Activated CD8-positive, alpha-beta memory T cell treated with anti-CD3 and anti-CD28 coated beads, Interleukin-2, amount 50 U/mL, for 1 hour (primary cell): ENCODE measurements at regions not wholly inside any gene's neighbourhood (a gene's known extent, or its start where the extent isn't known, plus 50 kb on each side); places are given as distances from the start of the nearest gene placed in this dataset.

Experiments
- DNase-seq: peaks from one replicate; pipeline ENCODE4 v3.0.0-alpha.2; 2020; ENCODE audit errors: extremely low read depth

DNA sequence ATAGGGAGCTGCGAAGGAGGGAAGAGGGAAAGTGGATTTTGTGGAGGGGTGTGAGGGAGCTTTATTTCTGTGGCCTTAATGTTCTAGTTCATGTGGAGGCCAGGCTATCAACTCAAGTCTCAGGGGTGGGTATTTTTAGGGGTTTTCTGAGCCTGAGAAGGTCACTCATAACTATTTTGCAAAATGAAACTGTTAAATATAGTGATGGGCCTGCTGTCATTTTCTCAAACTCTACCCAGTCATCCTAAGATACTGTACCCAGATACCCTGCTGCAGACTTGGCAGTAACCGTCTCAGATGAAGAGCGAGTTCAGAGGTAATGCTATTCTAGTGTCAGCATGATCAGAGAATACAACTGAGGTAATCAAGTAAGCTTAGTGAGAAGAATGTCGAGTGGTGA is 545.0 kb upstream of the TBL1XR1 start:
- no peak for DNase-seq

DNA sequence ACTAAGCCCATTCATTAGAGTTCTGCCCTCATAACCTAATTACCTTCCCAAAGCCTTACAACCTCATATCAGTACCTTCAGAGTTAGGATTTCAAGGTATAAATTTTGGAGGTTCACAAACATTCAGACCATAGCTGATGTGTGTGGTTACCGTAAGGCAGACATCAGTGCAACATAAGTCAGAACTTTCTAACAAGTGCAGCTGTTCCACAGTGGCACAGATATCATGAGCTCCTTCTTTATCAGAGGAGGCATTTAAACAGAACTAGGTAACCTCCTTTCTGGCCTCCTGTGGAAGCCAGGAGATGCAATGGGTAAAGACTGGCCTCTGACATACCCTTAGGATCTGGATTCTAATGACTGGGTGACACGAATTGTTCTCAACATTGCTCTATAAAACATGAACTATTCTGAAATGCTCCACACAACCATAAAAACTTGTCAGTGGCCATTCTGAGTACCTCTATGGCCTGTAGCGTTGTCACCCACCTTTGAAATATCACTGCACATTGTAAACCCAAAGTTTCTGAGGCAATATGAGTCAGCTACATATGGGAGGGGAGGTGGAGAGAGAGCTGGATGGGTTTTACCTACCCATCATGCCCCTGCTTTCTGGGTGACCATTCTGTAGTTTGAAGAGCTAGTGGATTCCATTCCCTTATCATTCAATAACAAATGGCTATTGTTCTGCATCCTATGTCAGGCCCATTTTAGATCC is 546.0 kb upstream of the TBL1XR1 start:
- no peak for DNase-seq

DNA sequence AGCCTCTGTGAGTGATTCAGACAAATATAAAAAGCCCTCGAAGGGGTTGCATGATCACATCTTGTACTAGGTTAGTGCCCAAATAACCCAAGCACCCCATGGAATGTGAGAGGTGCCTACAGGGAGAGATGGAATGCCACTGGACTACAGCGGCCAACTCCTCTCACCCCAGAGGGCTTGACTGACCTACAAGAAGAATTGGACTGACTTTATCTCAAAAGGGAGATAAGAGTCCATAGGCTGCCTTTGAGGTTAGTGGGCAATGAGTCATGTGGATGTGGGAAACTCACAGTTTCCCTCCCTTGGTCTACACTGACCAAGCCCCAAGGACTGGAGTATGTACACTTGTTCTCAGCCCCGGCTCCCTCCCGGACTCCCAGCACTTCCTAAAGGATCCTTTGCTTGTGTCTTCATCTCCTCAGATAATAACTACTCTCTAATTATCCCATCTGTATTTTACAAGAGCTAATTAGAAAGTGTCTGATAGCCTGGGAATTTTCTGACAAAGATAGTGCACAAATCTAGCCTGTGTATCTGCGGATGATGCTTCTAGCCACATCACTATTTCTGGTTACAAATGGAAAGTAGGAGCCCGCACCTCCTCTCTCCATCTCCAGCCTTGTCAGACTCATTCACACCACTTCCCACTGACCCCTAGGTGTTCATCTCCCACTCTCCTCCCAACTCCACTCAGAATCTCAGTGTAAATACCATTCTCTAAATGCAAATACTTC is 547.8 kb upstream of the TBL1XR1 start:
- no peak for DNase-seq

DNA sequence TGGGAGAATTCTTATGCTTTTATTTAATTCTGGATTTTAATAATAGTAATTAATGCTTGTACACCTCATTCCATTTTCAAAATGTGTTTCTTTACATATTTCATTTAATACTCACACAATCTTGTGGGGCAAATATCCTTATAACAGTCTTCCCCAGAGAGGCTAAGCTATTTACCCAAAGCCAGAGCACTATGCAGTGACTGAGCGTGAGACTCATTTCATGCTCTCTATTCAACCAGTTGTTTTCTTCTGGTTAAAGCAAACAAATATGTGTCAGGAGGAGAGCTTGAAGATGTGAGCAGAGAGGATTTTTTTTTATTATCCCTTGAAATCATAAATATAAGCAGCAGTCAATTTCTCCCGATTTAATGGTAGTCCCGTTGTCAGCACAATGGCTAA is 548.3 kb upstream of the TBL1XR1 start:
- DNase-seq: no peak

DNA sequence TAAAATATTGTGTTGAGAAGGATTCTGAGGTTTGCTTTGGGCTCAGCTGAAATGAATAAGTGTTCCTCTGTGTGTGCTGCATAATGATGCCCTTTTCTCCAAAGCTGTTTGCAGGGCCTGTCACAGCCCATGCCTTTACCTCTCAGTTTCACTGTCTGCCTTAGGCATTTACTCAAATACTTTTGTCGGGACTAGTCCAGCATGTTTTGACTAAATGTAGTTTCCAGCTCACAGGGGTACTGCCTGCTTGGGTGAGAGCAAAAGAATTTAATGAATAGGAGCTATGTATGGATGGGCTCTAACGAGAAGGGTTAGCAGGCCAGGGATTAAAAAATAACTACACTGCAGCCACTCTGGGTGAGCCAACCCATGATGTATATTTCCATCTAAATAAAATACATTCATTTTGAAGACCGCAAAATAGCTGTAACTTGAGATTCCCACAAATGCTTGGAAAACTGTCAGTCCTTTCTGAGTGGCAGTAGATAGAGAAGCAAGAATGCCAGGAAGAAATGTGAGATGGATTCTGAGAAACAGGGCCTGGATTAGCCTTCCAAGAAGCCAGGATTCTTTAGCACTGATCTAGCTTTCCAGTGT is 549.2 kb upstream of the TBL1XR1 start:
- no peak for DNase-seq

DNA sequence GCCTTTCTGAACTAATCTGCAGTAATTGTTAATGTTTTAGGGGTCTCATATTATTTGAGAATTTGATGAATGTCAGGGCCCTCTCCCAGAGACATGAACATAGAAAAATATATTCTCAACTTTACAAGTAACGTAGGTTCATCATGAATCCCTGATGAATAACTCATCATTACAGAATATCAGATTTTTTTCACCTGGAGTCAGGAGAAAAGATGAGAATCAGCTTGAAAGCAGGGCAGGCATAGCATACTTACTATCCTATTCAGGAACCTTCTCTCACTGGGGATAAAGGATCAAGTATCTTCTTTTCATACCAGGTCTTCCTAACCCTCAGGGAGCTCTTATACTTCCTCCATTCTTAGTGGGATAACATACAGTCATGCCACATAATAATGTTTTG is 552.6 kb upstream of the TBL1XR1 start:
- no peak for DNase-seq

DNA sequence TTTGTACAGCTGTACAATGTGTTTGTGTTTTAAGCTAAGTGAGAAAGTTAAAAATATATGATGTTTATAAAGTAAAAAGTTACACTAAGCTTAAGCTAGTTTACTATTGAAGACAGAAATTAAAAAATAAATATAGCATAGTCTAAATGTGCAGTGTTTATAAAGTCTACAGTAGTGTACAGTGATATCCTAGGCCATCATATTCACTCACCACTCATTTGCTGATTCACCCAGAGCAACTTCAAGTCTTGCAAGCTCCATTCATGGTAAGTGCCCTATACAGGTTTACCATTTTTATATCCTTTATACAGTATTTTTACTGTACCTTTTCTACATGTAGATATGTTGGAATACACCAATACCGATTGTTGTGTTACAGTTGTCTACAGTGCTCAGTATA is 553.2 kb upstream of the TBL1XR1 start:
- no peak for DNase-seq

DNA sequence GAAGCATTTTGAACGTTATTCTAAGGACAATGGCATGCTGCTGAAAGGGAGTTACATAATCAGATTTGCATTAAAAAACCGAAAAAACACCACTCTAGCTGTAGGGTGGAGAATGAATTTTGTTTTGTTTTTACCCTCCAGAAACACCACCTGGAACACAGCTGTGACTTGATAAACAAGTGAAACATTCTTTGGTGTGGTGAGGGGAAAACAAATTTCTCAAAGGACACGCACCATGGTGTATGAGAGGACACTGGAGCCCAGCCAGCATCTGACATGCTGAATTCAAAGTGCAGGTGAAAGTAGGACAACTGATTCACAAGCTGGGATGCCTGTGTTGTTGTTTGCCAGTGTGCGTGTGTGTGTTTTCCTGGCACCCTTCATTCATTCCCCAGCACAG is 554.5 kb upstream of the TBL1XR1 start:
- DNase-seq: no peak

DNA sequence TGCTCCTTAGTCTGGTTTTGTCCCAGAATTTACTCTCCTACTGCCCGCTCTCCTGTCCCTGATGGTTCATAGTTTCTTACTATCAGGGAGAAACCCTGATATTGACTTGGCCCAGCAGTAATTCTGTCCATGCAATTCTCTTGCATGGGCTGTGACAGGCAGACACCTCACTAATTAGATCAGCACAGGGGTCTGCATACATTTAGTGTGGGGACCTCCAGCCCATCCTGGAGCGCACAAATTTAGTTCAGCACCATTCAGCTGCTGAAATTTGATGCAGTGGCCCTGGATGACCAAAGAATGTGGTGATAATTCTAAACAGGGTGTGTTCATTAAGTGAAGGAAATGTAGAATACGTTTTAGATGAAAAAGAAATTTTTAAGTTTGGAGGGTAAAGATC is 555.5 kb upstream of the TBL1XR1 start:
- DNase-seq: no peak

DNA sequence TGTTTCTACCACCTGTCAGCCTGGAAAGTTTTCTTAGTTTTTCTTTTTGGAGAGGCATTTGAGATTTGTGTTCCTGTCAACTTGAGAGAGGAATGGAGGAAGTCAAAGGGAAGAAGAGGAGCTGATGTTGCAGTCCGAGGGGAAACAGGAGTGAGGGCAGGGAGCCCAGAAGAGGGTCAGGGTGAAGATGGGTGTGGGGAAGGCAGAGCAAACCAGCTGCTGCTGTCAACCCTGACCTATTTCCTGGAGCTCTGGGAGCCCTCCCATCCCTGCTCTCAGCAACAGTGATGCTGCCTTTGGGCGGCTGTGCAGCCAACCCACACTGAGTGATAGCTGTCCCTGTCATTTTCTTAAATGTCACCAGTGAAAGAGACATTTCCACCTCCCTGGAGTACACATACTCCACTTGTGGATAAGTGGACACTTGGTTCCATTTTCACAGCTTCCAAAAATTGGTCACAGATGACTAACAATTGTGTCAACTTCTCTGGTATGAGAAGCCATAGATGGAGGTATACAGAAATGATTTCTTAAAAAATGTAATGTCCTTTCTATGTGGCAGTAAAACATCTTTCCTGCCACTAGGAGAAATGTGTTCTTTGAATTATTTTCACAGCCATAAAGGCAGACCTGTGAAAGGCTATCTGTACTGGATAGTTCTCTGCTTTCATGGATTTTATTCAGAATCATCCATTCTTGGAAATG is 556.3 kb upstream of the TBL1XR1 start:
- no peak for DNase-seq

DNA sequence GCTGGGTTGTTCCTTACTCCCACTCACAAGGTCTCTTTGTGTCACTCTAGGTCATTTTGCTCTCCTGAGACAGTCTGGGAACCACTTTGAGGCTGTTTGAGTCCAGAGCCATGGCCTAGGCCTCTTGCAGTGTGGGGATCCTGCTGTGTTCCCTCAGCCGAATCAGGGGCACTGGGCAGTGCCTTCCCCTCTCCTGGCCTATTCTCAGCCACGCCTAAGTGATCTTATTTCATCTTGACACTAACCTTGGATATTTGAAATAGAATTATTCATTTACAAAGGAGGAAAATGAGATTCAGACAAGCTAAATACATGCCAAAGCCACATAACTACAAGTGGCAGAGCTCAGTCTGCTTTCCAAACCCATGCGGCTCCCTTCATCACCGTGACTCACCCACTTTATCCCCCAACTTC is 557.2 kb upstream of the TBL1XR1 start:
- no peak for DNase-seq

DNA sequence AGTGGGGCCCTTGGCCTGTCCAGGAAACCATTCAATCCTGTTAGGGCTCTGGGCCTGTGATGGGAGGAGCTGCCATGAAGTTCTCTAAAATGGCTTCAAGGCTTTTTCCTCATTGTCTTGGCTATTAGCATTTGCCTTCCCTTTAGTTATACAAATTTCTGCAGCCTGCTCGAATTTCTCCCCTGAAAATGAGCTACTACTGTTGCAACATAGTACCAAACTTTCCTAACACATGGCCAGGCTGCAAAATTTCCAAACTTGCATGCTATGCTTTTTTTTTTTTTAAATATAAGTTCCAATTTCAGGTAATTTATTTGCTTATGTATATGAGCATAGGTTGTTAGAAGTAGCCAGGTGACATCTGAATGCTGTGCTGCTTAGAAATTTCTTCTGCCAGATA is 560.8 kb upstream of the TBL1XR1 start:
- no peak for DNase-seq

DNA sequence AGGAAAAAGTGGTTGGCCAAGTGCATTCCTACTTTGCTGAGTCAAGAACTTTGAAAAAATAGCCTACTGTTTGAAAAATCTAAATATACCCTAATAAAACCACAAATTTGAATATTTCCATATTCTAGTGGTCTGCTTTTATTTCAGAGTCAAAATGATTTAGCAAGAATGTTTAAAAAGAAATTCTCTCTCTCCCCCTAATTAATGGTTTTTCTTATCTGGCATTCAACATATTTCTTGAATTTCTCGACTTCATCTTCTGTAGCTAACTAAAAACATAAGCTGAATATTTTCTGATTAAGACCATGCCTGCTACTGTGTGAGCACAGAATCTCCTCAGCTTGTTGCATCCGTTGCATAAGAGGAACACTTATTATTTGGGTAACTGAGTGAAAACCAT is 563.5 kb upstream of the TBL1XR1 start:
- DNase-seq: no peak

DNA sequence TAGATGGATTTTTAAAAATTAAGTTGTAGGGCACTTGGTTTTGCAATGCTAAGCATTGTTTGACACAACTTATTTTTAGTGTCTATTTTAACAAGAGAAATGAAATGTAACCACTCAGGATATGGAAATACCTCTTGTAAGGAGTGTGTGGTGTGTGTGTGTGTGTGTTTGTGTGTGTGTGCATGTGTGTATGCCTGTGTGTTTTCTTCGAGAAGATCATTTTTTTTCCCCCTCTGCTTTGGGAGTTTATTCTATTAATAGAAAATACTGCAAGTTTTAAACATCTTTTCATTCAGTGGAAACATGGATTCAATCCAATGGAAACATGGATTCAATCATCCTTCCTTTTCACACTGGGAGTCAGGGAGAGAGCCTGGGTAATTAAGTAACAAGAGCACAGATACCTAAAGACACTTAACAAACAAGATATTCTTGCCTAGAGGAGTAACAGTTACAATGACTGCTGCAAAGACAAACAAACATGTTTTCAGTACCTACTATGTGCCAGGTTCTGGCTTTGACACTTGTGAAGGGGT is 567.2 kb upstream of the TBL1XR1 start:
- DNase-seq: no peak

DNA sequence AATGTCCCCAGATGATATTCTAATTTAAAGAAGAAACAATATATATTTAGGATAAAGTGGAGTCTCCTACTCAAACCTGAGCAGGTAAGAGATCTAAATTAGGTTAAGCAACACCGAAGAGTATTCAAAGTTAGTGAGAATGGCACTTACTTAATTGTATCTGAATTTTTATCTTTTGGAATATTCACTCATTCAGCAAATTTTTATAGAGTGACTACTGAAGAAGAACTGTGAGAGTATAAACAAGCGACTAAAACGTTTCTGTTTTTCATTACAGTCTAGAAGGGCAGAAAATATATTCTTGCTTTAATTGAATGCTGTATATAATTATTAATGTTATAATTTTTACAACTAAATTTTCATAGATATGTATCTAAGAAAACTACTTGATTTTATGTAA is 567.7 kb upstream of the TBL1XR1 start:
- DNase-seq: no peak

DNA sequence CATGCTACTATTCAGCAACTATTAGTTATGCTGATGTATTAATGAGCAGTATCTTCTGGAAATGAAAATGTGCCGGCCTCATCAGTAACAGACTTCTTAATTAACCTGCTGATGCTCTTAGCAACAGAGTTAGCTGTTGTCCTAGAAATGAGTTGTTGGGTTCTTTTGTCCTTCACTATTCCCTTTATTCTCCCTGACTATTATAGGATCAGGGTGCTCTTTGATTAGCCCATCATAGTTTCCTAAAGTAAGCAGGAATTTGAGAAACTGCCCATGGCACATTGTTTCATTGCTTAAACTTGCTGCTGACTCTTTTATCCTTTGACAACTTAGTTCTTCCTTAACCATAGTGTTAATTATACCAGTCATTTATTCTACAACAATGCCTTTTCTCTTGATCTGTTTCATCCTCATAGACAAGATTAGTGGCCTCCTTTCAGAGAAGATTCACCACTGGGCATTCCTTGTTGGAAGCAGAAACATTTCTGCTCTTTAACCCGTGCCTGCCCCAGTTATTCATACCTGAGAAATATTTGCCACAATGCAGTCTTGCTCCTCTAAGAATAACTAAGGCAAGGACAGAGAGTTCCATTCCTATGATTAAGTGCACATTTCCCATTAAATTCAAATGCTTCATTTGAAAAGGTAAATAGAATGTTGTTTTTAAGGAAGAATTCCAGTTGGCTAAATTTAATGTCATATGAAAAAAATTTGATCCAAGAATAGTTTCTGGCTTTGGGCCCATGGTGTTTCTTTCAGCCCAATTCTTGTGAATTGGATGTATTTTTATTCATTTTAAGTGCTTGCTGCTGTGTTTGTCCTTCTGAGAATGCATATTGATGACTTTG is 573.3 kb upstream of the TBL1XR1 start:
- no peak for DNase-seq

DNA sequence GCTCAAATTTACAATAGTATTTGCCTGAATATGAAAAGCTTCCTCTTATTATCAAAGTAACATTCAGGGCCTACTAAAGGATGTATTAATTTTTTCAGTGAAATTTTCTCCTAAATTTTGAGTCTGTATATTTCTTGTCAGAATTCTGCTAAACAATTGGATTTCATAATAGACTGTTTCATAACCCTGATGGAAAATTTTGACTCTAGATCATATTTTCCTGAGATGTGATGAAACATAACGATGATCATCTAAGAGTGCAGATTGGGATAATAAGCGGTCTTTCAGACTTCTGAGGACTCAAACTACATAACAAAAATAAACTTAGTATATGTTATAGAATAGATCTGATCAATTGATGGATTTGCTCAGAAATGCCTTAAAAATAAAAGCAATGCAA is 574.5 kb upstream of the TBL1XR1 start:
- no peak for DNase-seq

DNA sequence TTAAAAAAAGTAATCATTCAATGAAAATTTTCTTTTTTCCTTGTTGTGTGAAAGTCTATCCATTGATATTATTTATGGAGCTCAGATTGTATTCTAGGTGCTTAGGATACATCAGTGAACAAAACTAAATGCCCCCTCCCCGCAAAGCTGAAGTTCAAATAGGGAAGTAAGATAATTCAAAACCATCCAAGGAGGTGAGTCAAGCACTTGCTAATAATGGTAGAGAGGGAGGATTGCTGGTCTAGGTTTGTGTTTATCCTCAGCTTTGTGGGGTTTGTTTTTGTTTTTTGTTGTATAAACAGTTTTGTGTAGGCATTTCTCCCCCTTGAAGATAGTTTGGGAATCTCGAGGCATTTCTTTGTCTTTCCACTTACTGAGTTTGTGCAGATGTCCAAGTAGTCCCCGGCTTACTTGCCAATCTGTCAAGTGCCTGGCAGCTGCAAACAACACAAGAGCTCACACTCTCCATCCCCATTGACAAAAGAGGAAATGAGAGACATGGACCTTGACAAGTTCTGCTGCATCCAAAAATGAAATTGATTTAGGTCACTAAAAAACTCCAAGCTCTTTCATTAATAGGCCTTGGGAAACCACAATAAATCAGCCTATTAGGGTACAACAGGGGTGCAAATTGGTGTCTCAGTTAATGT is 575.8 kb upstream of the TBL1XR1 start:
- no peak for DNase-seq

DNA sequence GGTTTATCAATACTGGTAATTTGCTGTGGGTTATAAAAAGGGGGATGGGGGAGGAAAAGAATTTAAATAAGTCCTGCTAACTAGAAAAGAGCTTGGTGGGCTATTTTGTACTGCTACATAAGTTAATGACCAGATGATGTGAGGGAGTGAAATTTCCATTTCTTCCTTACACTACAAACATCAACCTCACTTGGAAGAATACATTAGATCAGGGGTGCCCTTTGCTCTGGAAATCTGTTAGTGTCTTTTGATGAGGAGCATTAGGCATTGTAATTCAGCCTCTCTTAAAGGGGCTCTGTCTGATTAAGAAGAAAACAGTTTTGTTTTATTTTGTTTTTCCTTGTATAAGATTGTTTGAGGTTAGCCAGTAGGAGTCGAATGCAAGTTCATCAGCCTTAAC is 576.4 kb upstream of the TBL1XR1 start:
- no peak for DNase-seq

DNA sequence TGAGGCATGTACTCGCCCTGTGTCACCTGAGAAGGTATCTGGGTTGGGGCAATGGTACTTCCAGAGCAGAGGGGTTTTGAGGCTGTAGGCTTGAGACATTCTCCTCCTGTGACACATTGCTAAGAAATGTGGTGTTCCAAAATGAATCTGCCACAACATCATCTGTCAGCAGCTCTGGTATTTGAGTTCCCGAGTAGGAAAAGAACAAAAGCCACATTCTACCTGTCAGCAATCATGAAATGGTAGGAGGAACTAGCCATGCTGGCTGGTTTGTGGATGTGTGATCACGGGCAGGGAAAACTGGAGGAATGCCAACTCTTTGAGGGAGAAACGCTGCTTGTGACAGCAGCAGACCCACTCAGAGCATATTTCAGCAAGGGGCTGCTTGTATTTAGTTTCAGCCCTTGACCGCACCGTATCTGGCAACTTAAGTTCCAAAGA is 579.4 kb upstream of the TBL1XR1 start:
- DNase-seq: no peak

DNA sequence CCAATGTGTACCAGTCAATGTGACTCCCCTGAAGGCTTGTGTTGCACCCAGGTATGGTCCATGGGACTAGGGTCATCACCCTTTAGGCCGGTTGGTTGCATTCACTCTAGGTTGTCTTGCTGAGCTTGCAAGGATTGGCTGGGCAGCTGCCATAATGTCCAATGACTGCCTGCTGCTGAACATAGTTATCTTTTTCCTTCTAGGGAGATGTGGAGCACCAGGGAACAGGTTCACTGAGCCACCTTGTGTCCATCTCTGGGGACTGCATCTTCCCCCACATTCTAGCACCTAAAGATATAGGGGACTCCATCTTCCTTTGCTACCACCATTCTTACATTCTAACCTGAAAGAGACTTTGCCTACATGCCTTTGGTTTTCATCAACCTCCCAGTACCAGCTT is 580.4 kb upstream of the TBL1XR1 start:
- DNase-seq: no peak
